Activated effector memory CD4-positive, alpha-beta T cell treated with anti-CD3 and anti-CD28 coated beads, Interleukin-2, amount 50 U/mL, for 16 hours (primary cell): ENCODE measurements at regions not wholly inside any gene's neighbourhood (a gene's known extent, or its start where the extent isn't known, plus 50 kb on each side); places are given as distances from the start of the nearest gene placed in this dataset.

Experiments
- DNase-seq: peaks from one replicate; pipeline ENCODE4 v3.0.0-alpha.2; 2020

DNA sequence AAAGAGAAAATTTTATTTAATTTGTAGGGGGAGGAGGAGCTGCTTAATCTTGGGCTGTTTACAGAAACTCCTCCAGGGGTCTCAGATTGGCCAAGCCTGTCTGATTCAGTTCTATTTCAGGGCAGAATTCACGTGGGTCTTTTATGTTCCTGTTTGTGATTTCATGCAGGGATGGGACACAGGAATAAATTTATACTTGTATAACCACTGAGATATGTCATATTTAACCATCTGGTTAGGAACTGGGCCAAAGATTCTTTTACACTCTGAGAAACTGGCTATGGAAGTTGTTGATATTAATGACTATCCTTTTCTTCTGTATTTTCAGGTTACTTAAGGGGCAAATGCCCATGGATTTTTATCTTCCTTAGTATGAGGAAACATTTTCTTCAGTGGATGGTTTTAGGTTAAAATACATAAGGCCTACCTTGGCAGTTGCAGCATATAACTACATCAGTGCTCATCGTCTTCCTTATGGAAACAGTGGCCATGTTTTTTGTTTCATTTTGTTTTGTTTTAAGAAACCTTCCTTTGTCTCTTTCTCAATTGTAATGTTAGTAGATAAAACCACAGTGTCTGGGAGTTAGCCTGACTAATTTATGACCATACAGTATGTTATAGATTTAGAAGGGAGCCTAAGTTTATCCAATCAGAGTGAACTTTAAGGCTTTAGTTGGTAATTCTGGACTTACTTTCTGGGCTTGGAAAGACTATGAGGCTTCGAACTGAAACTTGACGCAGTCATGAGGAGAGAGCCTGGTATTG is 132.4 kb upstream of the ANO3 start:
- DNase-seq: no peak

DNA sequence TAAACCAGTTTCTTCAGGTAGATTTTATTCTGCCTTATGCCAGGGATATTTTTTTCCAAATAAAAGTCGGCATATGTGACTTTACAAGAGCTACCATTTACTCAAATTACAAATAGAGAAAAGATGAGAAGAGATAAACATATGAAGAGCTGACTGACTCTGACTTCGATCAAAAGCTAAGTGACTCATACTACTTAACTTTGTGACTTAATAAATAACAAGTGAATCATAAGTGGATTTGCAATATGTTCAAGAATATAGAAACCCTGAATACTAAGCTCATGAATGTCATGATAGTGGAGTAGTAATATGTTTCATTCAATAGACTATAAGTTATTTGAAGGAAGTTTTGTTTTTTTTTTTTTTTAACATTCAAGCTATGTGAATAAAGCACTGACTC is 130.5 kb upstream of the ANO3 start:
- DNase-seq: no peak

DNA sequence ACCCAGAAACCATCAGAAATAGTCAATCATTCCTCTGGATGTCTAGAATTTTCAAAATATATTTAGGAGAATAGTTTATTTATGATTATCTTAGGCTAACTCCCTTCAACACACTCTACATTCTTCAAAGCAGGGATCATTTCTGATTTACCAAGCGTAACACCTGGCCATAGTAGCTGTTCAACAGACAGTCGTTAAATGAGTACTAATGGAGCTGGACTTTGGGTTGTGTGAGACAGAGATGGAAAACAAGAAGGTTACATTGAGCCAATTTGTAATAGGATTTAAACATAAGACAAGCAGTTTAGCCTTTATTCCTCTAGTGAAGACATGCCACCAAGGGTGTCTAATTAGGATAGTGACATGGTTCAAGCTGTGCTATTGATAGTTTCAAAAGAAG is 129.2 kb upstream of the ANO3 start:
- DNase-seq: no peak

DNA sequence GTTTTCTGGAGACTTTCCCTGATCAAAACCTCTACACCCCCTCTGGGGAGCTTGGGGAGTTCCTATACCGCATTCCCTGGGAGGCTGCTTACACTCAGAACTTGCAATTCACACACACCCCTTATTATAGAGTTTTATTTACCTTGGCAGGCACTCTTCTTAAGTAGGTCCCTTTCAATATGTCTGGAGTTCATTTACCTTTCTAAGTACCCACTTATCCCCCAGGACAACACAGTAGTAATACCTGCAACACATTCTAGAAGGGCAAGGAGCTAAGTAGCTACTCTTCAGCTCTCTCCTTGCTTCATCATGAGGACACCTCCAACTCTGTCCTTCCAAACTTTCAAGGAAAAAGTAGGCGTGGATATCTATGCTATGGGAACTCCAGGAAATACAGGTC is 127.8 kb upstream of the ANO3 start:
- DNase-seq: no peak

DNA sequence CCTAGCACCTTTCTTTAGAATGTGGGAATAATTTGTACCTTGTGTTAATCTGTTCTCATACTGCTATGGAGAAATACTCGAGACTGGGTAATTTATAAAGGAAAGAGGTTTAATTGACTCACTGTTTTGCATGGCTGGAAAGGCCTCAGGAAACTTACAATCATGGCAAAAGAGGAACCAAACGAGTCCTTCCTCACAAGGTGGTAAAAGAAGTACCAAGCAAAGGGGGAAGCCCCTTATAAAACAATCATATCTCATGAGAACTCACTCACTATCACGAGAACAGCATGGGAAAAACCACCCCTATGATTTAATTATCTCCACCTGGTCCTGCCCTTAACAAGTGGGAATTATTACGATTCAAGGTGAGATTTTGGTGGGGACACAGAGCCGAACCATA is 127.1 kb upstream of the ANO3 start:
- DNase-seq: no peak

DNA sequence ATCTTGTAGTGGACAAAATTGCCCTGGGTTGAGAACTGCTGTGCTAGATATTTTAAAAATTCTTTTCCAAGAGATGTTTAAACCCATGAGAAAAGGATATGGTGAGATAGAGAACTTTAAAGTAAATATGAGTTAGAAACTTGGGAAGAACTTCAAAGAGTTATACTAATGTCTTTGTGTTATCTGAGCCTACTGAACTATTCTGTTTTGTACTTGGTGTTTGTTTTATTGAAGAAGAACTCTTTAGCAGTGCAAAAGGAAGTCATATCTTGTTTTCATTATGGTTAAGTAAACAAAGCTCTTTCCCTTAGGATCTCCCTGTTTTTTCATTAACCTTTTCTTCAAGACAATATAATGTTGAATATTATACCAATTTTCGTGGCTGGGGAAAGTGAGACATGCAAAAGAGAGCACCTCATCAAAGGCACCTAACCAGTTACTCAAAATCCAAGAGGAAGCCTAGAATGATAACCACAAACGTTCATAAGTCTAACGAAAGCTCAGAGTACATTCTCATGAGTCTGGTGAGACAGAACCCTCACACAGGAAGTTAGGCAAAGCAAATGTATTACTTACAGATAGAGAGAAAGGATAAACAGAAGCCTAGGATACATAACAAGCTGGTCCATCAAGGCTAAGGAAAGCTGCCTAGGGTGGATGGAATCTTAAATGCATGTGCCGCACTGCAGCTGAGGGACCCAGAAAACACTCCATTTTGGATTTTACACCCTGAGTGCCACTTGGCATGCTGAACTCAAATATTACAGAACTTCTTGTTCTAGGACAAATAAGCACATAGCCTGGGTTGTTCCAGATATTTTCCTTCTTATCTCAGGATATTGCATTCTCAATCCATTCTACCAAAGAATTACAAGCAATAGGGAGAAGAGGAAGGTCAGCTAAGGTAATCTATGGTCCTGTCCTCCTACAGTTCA is 112.5 kb upstream of the ANO3 start:
- DNase-seq: no peak

DNA sequence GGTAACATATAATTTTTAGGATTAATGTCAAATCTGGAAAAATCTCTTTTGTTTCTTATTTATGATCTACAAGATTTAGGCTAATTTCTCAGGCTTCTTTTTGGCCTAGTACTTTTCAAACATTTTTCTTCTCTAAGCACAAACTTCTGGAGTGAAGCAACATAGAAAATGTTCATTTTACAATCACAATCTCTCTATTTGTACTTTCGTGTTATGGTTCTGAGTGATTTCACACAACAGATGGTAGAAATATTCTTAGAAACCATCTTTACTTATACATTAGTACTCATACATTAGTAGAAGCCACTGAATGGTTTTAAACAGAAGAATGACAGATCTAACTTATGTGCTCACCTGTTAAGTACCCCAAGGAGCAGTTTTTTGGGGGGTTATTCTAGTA is 106.3 kb upstream of the ANO3 start:
- DNase-seq: no peak

DNA sequence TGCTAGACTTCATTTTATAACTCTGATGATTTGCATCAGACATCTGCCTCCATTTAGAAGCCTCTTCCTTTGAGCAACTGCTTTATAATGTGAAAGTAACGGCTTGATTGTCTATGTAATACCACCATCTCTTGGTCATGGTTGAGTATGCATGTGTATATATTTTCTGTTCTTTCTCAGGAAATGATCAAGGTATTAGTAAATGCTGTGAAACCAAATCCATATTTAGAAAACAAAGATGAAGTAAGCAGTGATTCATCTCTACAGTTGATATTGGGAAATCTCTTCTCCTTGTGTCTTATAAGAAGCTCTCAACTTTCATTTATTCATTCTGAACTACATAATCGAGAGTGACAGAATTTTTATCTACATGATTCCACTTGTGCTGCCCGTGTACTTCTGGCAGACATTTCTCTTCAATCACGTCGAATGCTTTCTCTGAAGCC is 104.6 kb upstream of the ANO3 start:
- no peak for DNase-seq

DNA sequence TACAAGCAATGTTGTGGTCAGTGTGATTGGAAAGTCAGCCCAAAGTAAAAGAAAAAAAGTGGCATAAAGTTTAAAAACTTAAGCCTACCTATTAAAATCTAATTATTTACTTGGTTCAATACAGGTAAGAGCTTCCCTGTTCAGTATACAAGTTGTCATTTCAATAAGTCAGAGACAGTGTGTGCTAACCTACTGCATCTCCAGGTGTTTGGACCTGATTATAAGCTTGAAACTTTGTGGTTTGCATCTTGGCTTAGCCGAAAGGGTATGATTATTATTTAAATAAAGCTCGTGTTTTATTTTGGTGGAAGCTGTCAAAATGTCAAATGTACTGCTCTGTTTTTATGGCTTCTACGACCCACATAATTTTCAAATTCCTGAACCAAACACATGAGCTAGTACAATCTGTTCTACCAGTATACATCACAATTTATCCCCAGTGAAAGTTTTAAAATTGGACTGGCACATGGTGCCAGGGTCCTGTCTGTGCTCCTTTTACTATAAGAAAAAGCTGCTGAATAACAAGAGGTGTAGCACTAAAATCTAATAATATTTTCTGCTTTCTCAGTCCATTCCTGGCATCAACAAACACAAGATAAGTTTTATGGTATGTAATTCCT is 103.9 kb upstream of the ANO3 start:
- no peak for DNase-seq

DNA sequence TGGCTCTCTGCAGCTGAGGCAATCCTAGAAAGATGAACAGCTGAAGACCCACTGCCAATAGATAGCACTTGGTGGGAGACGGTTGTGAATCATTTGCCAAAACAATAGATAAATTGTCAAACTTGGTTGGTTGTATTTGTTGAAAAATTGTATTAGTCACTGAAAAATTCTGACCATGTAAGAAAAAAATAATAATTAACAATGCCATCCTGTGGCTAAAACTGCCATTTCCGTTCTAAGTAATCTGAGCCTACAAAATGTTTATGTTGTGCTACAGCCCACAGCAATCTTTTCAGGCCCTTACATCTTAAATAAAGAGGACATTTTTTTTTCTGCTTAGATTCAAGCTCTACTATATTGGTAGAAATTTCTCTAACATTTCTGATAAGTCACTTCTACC is 103.2 kb upstream of the ANO3 start:
- DNase-seq: no peak

DNA sequence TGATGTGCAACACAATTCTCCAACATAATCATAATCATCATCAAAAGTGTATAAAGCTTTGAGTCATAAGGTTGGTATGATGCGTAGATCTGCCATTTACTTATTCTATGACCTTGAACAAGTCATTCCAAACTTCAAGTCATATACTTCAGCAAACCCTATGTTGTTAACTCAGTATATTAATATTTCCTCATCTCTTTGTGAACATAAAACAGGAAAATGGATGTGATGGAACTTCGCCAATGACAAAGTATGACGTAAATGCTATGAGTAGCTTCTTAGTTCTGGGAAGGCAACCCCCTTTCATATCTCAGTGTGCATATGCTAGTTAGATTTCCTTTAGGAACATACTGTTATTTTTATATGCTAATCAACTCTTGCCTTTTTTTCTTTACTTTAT is 102.7 kb upstream of the ANO3 start:
- DNase-seq: no peak

DNA sequence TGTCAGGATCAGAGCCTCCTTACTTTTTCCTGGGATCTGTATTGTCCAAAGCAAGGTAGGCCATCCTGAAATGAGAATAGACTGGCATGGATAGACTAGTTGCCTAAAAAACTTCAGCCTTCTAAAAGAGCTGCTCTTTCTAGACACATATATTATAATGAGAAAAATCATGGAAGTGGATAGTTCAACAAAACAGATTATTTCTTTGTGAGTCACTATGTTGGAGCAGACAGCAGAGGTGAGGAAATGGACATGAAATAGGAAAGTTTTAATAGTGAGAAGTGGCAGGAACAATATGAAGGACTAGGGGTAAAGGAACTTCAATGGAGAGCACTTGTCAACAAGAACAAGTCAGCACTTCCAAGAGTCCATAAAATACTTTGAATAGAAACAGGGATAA is 101.9 kb upstream of the ANO3 start:
- DNase-seq: no peak

DNA sequence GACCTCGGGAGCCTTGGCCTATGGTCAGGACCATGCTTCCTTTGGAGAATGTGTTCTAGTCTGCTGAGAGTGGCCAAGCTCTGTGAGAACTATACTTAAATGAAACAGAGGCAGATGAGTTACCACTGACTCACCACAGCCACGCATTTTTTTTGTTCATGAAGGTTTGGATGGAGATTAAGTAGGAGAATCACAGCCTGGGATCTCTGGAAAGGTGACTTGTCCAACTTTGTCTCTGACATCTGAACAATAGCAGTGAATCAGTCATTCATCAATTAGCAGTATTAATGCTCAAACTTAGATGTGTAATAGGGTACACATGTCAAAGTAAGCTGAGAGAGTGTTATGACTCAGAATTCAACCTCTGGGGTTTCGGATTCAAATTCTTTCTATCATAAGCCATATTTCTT is 100.7 kb upstream of the ANO3 start:
- no peak for DNase-seq

DNA sequence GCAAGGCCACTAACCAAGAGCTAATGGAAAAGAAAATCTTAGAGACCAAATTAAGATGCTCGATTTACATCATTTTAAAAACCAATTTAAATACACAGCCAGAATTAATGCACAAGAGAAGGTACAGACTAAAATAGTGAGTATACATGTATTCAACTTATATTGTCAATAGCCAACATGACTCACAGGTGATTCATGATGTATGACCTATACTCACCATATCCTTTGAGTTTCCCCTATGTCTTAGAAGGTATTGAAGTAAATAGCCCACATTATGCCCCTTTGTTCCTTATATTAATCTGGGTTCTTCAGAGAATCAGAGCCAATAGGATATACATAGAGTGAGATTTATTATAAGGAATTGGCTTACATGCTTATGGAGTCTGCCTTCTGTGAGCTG is 97.5 kb upstream of the ANO3 start:
- DNase-seq: no peak

DNA sequence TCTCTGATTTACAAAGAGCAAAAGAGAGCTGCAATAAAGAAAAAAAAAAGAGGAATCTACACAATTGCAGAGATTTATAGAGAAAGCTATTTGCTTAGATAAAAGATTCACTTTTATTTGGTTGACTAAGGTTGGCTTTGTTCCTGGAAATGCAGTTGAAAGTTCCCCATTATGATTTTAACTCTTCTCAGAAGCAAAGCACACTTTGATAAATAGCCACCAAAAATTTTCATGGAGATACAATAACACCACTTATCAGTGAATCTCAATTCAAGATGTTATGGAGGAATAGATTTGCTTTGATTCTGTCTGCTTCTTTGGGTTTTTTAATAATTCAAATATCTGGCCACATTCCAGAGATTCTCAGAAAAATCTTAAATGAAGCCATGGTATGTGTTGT is 88.5 kb upstream of the ANO3 start:
- no peak for DNase-seq

DNA sequence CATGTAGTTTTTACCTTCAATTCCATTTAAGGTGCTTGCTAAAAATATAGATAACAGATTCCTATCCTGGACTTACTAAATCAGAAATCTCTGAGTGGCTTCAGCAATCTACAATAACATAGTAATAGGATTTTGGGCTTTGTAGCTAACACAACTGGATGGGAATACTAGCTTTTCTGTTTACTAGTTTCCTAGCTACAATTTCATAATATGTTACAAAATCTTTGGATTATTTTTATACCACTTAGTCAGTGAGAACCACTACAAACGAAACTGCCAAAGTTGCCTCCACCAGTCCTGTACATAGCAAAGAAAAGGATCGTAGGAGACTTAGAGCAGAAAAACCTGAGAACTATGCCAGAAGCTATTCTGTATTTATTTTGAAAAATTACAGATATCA is 87.7 kb upstream of the ANO3 start:
- no peak for DNase-seq

DNA sequence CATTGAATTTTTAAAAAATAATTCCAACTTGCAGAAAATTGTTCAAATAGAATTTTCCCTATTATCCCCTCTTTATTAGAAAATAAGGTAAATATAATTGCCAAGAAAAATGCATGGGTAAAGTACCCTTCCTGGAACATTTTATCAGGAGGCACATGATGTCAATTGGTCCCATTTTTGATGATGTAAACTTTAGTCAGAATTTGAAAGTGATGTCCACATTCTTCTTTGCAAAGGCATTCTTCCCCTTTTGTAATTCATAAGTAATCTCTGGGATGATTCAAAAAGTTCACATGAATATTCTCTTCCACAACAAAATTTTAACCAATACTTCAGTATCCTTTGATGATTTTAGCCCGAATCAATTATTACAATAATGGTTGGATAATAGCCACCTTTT is 86.9 kb upstream of the ANO3 start:
- no peak for DNase-seq

DNA sequence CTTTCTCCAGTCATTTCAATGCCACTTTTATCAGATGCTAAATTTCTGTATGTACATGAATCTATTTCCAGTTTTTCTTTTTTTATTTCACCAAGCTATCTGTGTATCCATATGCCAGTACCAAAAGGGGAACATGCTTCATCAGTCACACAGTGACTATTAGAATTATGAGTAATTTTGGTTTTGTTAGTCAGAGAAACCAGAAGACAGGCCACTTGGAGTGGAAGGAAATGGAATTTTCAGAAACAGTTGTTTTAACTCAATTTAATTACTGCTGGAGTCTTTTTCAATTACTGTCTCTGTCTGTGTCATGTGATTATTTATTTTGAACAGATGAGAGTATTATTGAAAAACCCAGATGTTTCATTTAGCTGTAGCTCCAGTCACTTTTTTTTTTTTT is 84.6 kb upstream of the ANO3 start:
- DNase-seq: no peak

DNA sequence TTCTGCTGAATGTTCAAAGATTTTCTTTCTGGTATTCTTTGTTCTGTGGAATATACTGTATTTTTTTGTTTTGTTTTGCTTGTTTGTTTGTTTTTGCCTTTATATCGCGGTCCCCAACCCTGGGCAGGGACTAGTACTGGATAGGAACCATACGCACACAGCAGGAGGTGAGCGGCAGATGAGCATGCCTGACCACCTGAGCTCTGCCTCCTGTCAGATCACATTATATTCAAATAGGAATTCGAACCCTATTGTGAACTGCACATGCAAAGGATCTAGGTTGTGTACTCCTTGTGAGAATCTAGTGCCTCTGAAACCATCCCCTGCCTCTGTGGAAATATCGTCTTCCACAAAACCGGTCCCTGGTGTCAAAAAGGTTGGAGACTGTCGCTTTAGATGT is 83.3 kb upstream of the ANO3 start:
- DNase-seq: no peak

DNA sequence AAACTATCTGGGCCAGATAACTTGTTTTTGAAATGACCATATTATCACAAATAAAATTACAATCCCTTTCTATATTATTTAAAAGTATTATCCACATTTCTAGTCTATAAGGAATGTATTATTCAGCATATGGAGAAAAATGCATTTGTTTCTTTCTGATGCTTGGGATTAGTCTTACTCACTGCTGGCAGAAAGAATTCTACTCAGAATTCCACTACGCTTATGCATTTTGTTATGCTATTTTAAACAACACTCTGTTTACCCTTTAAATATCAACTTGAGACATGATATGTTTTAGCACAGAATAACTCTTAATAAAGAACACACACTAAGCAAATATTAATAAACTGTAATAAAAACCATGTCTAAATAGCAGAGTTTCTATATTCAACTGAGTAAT is 77.6 kb upstream of the ANO3 start:
- DNase-seq: no peak

DNA sequence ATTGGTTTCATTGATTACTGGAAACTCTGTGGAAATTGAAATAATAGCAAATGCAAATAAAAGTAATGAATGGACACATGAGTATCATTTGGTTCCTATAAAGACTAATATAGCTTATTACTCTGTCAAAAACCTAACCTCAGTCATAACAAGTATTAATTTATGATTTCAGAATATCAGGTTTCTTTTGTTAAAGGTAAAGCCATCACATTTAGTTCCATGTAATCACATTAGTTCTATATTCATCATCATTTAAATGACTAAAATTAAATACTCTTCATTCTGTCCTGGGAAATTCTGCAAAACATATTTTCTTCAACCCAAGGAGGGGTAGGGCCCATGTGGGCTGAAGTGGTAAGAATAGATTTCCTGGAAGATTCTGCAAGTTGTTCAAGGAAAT is 68.2 kb upstream of the ANO3 start:
- DNase-seq: no peak

DNA sequence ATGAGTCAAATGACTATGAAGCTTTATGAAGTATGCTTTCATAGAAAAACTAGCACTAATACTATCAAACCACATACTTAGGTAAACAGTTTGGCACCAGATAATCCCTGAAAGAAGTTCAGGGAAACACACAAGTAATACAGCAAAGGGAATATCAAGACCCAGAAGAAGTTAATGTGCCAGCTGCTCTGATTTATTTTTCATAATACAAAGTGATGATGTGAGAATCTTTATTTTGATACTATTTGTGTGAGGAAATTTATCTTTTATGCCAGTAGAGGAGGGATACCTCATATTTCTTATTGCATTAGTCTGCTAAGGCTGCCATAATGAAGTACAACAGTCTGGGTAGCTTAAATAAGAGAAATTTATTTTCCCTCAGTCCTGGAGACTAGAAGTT is 67.7 kb upstream of the ANO3 start:
- no peak for DNase-seq

DNA sequence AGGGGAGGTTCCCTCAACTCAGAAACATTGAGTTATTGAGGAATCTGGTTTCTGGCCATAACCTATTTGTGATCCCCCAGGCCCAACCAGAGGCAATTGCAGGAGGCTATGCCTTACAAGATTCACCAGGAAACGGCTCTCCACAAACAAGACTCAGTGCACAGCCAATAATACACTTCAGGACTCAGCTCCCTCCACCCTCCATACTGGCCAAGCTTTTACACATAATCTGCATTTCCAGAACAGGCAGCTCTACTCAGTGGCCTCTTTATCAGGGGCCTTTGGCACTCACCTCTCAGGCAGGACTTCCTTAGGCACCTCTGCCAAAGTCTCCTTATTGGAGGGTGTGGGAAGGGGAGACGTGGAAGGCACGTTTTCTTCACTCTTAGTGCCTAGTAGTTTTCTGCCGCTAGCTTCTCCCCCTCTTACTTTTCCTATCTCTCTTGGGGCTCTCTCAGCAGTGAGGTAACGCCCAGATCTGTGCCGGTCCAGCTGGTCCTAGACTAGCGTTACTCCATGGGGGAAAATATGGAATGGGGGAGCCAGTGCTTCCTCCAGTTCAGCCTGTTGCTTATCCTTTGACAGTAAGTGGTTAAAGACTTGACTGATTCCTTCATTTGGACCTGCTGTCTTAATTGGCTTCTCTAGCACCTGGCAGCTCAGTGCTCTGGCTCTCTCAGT is 62.8 kb upstream of the ANO3 start:
- DNase-seq: no peak
